Sciatic nerve (tissue), 2 donors: ENCODE measurements at regions not wholly inside any gene's neighbourhood (a gene's known extent, or its start where the extent isn't known, plus 50 kb on each side); places are given as distances from the start of the nearest gene placed in this dataset.
"Not testable (repeated sequence)": the region's sequence is repeated elsewhere in the genome, so short reads cannot be mapped to it uniquely, and the experiment has no call there.

ENCODE experiments used
- ATAC-seq: fragments of 200-7000 bp; cut with Tn5 transposase; one replicate; pipeline ENCODE4 v1.9.1; 2020; ENCODE audit warnings: mild to moderate bottlenecking, moderate library complexity
- DNase-seq: peaks from one replicate; pipeline ENCODE4 v3.0.0-alpha.2; 2020; ENCODE audit warnings: low spot score
- intact Hi-C: fragments of 100-400 bp; cut with DNase I; formaldehyde crosslinking; loops from one replicate; pipeline ENCODE4 v1.14.2; 2022
- donor health status: DM: no; HTN: no; CAD: no.
- donor health status: DM: no; HTN: no; CAD: no.

GRCh38 chr16:32085438-32086141, 167.5 kb upstream of the TP53TG3D start:
- ATAC-seq, intact Hi-C loops: not testable (repeated sequence)
- DNase-seq: peak; percentile 31

DNA sequence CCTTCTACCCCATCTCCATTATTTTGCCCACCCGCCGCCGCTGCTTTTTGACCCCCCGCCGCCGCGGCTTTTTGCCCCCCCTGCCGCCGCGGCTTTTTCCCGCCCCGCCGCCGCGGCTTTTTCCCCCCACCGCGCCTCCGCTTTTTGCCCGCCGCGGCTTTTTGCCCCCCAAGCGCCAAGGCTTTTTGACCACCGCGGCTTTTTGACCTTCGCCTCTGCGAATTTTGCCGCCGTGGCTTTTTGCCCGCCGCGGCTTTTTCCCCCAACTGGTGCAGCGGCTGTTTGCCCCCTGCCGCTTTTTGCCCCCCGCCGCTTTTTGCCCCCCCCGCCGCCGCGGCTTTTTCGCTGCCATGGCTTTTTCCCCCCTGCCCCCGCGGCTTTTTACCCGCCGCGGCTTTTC, 137.5 kb upstream of the TP53TG3D start:
- ATAC-seq, intact Hi-C loops: not testable (repeated sequence)
- peak; percentile 53 for DNase-seq

- DNase-seq (peak; percentile 35), ATAC-seq (no peak)
- intact Hi-C loops: no loop called here
Observed at GRCh38 chr16:32116080-32116479, 137.0 kb upstream of the TP53TG3D start.

DNA sequence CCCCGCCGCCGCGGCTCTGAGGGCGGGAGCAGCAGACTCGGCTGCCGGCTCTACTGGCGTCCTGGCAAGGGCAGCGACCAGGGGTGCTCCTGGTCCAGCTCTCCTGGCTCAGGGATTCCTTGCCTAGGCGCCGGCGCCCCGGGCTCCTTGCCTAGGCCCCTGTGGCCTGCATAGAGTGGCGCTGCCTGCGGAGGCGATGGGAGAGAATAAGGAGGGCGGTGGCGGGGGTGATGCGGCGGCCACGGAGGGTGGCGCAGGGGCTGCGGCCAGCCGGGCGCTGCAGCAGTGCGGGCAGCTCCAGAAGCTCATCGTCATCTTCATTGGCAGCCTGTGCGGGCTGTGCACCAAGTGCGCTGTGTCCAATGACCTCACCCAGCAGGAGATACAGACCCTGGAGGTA, 136.6 kb upstream of the TP53TG3D start:
- intact Hi-C loops, DNase-seq, ATAC-seq: not testable (repeated sequence)

GRCh38 chr16:32120372-32120771, 132.7 kb upstream of the TP53TG3D start:
- DNase-seq, ATAC-seq, intact Hi-C loops: not testable (repeated sequence)

DNA sequence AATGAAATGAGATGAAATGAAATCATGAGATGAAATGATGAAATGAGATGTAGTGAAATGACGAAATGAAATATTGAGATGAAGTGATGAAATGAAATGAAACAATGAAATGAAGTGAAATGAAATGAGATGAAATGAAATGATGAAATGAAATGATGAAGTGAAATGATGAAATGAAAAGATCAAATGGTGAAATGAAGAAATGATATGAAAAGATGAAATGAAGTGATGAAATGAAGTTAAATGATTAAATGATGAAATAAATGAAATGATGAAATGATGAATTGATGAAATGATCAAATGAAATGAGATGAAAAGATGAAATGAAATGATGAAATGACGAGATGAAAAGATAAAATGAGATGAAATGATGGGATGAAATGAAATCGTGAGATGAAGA, 132.3 kb upstream of the TP53TG3D start:
- intact Hi-C loops, DNase-seq, ATAC-seq: not testable (repeated sequence)

DNA sequence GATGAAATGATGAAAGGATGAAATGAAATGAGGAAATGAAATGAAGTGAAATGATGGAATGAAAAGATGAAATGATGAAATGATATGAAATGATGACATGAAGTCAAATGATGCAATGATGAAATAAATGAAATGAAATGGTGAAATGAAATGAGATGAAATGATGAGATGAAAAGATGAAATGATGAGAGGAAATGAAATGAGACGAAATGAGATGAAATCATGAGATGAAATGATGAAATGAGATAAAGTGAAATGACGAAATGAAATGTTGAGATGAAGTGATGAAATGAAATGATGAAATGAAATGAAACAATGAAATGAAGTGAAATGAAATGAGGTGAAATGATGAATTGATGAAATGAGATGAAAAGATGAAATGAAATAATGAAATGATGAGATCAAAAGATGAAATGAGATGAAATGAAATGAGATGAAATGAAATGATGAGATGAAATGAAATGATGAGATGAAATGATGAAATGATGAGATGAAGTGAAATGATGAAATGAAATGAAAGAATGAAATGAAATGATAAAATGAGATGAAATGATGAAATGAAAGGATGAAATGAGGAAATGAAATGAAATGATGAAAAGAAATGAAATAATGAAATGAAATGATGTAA, 131.7 kb upstream of the TP53TG3D start:
- ATAC-seq, intact Hi-C loops, DNase-seq: not testable (repeated sequence)

- DNase-seq: peak; percentile 8
- ATAC-seq, intact Hi-C loops: not testable (repeated sequence)
Observed at GRCh38 chr16:32152434-32152833, 100.7 kb upstream of the TP53TG3D start.

GRCh38 chr16:32187918-32188669, 65.0 kb upstream of the TP53TG3D start:
- DNase-seq, intact Hi-C loops: not testable (repeated sequence)
- ATAC-seq: peak; percentile 96

DNA sequence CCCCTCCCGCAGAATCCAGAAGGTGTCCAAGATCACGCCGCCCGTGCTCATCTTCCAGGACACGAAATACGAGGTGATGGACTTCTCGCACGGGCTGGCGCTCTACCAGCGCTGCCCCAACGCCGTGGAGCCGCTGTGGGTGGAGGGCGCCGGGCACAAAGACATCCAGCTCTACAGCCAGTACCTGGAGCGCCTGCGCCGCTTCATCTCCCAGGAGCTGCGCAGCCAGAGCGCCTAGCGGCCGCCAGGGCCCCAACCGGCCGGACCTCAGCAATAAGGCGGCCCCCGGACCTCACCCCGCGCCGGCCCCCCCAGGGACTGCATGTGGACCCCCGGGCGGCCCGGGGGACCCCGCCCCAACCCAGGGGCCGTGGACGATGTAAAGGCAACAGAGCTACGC, 50.5 kb upstream of the TP53TG3D start:
- ATAC-seq, DNase-seq, intact Hi-C loops: not testable (repeated sequence)
